Skeletal muscle satellite cell (primary cell): ENCODE measurements at regions not wholly inside any gene's neighbourhood (a gene's known extent, or its start where the extent isn't known, plus 50 kb on each side); places are given as distances from the start of the nearest gene placed in this dataset.

Source experiments
- H3K27me3 ChIP-seq: 2 replicates; pipeline ENCODE4 v1.7.0; 2013; ENCODE audit warnings: low read length; ENCODE audit not compliant: control insufficient read depth, insufficient read depth
- H3K36me3 ChIP-seq: 2 replicates; pipeline ENCODE4 v1.7.0; 2013; ENCODE audit warnings: mild to moderate bottlenecking, control low read depth, low read length; ENCODE audit not compliant: insufficient read depth
- H3K4me1 ChIP-seq: 2 replicates; pipeline ENCODE4 v1.7.0; 2013; ENCODE audit warnings: low read length; ENCODE audit not compliant: control insufficient read depth, insufficient read depth
- H3K4me2 ChIP-seq: 2 replicates; pipeline ENCODE4 v1.7.0; 2013; ENCODE audit warnings: mild to moderate bottlenecking, low read length
- H3K4me3 ChIP-seq: 2 replicates; pipeline ENCODE4 v1.7.0; 2013; ENCODE audit warnings: low read length
- H3K9ac ChIP-seq: 2 replicates; pipeline ENCODE4 v1.7.0; 2013; ENCODE audit warnings: mild to moderate bottlenecking, low read depth, low read length, moderate library complexity
- H3K9me3 ChIP-seq: replicated peaks from 2 replicates; pipeline ENCODE4 v1.7.0; 2013; ENCODE audit warnings: mild to moderate bottlenecking, control low read depth, low read length

DNA sequence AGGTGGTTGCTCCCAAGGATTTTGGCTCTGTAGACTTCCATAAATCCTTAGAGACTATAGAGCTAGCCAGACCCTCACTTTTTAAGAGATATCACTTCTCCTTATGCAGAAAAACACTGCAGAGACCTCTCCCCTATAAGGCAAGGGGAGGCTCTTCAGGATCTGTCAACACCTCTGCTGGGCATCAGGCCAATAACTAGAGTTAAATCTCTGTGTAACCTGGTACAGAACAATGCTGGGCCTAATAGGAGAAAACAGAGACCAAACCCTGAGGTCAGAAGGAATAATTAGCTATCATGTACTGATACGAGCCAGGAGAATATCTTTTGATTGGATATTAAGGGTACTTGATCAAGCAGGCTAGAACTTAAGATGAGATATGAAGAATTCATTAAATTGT is 358.5 kb downstream of the TBC1D4 start:
- Histone ChIP-seq H3K4me2 (no peak overlapping the region), H3K27me3 (no peaks in the 10 kb centered on the region), H3K9me3 (no peaks in the 10 kb centered on the region), H3K9ac (no peak overlapping the region), H3K4me3 (no peak overlapping the region), H3K4me1 (peaks cover 3% of the 10 kb centered on the region), H3K36me3 (no peaks in the 10 kb centered on the region)

DNA sequence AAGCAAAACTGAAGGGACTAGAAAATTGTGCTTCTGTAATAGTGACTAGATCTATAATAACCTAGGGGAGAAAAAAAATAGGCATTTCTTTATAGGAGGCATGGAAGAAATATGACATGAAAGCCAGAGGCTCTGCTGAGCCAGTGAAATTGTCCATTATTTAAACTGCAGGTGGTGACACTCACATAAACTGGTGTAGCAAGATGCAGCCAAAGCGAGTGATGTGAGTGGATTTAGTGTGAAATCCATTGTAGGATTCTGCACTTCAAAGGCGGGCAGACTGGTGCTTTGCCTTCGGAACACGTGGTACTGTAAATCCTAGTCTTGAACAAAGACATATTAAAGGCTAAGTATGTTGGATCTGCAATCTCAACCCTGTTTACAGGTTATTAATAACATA is 361.9 kb downstream of the TBC1D4 start:
- H3K27me3 ChIP-seq = no peaks in the 10 kb centered on the region
- no peaks in the 10 kb centered on the region for H3K4me1 ChIP-seq
- H3K36me3 ChIP-seq = no peaks in the 10 kb centered on the region
- H3K9me3 ChIP-seq = no peaks in the 10 kb centered on the region
- H3K4me2 ChIP-seq = no peak overlapping the region
- H3K4me3 ChIP-seq = no peak overlapping the region
- no peak overlapping the region for H3K9ac ChIP-seq

DNA sequence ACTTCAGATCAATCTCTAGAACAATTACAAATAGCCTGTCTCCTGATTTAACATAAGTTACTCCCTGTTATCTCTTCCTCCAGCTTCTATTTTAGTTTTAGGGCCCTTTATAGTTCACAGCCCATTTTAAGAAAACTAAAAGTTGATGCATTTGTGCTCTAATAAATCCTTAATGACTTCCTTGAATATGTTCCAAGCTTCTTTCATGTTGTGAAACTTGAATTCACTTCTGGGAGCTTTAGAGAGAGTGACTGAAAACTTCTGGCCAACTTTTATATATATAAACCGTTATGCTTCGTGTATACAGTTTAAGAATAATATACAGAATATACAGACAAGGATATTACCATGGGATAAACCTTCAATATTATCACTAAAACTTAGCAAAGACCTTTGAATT is 366.8 kb downstream of the TBC1D4 start:
- Histone ChIP-seq H3K36me3 (no peaks in the 10 kb centered on the region), H3K9ac (no peak overlapping the region), H3K4me3 (no peak overlapping the region), H3K4me2 (no peak overlapping the region), H3K27me3 (no peaks in the 10 kb centered on the region), H3K9me3 (no peaks in the 10 kb centered on the region), H3K4me1 (no peaks in the 10 kb centered on the region)

DNA sequence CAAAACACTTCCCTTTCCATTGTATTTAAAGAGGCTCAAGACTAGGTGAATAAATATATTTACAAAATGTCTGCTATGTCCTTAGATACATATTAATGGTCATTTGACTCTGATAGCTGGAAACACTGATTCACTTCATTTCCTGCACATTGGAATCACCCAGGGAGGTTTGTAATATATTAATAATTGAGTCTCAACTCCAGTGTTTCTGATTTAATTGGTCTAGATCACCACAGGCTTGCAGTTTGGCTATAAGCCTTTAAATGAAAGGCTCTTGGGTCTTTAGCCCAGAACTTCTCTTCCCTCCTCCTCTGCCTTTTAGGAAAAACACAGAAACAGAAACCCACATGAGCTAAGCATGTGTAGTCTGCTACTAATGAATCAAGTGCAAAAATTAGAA is 378.0 kb downstream of the TBC1D4 start:
- H3K4me3 ChIP-seq = no peak overlapping the region
- no peak overlapping the region for H3K9ac ChIP-seq
- peaks cover 3% of the 10 kb centered on the region for H3K4me1 ChIP-seq
- no peaks in the 10 kb centered on the region for H3K27me3 ChIP-seq
- H3K36me3 ChIP-seq = no peaks in the 10 kb centered on the region
- no peak overlapping the region for H3K4me2 ChIP-seq
- H3K9me3 ChIP-seq = no peaks in the 10 kb centered on the region

DNA sequence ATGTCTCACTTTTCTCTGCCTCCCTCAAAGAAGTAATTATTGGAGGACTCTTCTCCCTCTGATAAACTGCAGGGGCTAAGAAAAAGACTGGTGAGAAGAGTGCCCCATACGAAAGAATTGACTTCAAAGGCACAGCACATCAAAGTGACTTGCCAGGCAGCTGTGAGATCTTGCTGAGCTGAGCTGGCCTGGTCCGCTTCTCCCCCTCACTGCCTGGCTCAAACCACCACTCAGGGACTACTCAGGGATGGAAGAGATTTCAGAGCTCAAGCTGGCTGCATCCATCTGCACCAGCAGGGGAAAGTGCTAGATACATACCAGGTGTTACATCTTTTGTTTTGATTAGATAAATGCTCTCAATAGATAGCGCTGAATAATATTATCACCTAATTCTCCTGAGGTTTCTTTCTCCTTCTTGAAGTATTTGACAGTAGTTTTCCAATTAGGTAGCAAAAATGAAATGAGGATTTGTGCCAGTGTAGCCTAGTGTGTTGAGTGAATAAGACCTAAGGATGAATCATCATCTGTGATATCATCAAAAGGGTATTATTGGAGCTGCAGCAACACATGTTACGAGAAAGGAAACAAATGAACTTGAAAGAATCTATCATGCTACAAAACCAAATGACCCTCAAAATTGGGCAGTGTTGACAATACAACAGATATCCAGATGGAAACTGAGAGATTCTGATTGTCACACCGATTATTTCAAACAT is 379.8 kb downstream of the TBC1D4 start:
- no peaks in the 10 kb centered on the region for H3K27me3 ChIP-seq
- no peak overlapping the region for H3K9ac ChIP-seq
- H3K4me3 ChIP-seq = no peak overlapping the region
- H3K9me3 ChIP-seq = no peaks in the 10 kb centered on the region
- peaks cover 3% of the 10 kb centered on the region for H3K4me1 ChIP-seq
- no peak overlapping the region for H3K4me2 ChIP-seq
- H3K36me3 ChIP-seq = no peaks in the 10 kb centered on the region

DNA sequence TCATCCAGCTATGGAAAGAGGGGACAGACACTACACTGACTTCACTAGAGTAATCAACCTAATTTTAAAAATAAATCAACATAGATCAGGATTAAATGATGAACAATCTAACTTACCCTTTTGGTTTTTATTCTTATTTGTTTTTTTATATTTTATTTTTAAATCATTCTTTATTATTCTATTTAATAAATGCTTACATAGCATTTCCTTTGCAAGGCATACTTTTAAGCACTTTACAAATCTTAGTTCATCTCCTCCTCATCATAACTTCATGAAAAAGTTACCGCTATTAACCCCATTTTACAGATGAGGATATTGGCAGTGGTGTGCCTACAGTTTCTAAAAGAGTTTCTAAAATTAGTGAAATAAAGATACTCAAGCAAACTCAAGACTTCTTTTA is 380.6 kb downstream of the TBC1D4 start:
- no peaks in the 10 kb centered on the region for H3K27me3 ChIP-seq
- no peaks in the 10 kb centered on the region for H3K36me3 ChIP-seq
- no peak overlapping the region for H3K4me3 ChIP-seq
- no peak overlapping the region for H3K4me2 ChIP-seq
- H3K9me3 ChIP-seq = no peaks in the 10 kb centered on the region
- no peak overlapping the region for H3K9ac ChIP-seq
- peaks cover 3% of the 10 kb centered on the region for H3K4me1 ChIP-seq

DNA sequence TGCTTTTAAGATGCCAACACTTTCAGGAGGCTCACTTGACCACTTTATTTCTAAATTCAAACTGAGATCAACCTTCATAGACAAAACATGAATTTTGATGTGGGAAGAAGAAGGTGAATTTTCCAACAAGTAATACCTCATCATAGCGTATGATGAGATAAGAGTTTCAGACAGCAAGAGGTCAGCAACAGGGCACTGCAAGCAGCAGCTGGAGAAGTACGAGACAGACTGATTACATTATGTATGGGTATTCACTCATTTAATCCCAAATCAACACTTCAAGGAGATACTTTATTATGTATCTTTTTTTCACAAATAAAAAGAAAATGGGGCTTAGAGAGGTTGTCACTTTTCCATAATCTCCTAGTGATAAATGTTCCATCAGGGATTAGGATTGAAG is 389.8 kb downstream of the TBC1D4 start:
- no peaks in the 10 kb centered on the region for H3K27me3 ChIP-seq
- H3K36me3 ChIP-seq = no peaks in the 10 kb centered on the region

DNA sequence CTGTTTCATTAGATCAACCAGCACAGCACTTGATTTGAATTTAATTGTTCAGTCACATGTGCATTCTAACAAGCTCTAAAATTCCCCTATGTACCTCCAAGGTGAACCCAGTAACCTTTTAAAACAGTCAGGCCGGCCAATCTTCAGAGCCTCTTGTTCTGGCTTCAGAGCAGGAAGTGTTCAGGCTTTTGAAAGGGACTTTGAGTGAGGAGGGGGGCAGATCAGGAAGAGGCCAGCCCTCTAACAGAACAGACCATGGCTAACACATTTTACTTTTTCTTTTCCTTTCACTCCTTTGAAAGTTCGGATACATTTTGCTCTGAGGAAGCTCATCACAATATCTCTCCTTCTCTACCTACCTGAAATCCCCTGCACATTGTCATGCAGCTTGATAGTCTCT is 390.3 kb downstream of the TBC1D4 start:
- Histone ChIP-seq H3K36me3 (no peaks in the 10 kb centered on the region), H3K9ac (no peak overlapping the region), H3K4me2 (no peak overlapping the region), H3K27me3 (no peaks in the 10 kb centered on the region), H3K4me1 (no peaks in the 10 kb centered on the region), H3K4me3 (no peak overlapping the region), H3K9me3 (no peaks in the 10 kb centered on the region)

More for the DNA sequence above, 389.8 kb downstream of the TBC1D4 start:
- no peak overlapping the region for H3K4me3 ChIP-seq
- no peaks in the 10 kb centered on the region for H3K4me1 ChIP-seq
- H3K9me3 ChIP-seq = no peaks in the 10 kb centered on the region
- no peak overlapping the region for H3K4me2 ChIP-seq
- H3K9ac ChIP-seq = no peak overlapping the region

DNA sequence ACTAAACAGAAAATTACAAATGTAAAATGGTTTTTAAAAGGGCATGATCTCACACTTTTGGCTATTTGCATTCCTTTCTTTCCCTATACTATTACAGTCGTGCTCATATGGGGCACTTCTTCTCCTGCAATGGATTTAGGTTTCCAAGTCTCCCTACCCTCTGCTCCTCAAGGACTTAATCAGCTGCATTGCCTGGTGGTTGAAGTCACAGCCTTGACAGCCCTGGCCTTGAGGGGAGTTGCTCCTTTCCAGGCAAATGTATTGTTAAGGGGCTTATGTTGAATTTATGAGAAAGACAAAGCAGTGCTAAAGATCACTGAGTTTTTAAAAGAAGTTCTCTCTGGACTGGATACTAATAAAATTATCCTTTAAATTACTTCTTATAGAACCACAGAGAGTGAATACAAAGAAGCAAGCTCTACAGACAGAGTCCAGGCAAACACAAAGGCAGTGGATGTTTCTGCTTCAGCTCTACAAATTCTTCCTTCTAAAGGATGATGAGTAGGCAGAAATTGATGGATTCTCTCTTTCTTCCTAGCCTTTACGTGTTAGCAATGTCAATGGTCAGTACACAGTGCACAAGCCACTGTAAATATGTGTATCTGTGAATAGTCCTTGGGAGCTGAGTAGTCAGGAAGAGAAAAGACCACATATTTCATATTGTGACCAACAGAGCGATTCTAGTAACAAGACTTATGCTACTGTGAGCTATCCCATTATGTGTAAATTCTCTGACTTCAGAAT is 390.9 kb downstream of the TBC1D4 start:
- no peaks in the 10 kb centered on the region for H3K4me1 ChIP-seq
- no peak overlapping the region for H3K9ac ChIP-seq
- H3K27me3 ChIP-seq = no peaks in the 10 kb centered on the region
- H3K36me3 ChIP-seq = no peaks in the 10 kb centered on the region
- no peak overlapping the region for H3K4me3 ChIP-seq
- no peak overlapping the region for H3K4me2 ChIP-seq
- H3K9me3 ChIP-seq = no peaks in the 10 kb centered on the region

DNA sequence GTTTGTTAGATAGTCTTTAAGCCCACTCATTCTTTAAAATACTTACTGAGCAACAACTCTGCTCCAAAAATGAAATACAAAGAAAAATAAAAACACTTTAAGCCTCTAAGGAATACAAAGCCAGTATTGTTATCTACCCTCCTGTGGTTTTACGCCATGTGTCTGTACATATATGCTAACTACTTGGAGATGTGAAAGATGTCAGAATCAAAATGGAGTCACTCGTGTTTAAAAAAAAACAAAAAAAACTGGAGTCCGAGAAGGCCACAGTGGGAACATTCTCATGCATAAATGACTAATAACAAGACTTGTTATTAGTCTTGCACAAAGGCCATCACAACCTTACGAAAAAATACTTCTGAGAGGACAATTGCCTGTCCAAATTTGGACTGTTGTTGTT is 393.1 kb downstream of the TBC1D4 start:
- Histone ChIP-seq H3K4me1 (no peaks in the 10 kb centered on the region), H3K9ac (no peak overlapping the region), H3K4me2 (no peak overlapping the region), H3K27me3 (no peaks in the 10 kb centered on the region), H3K9me3 (no peaks in the 10 kb centered on the region), H3K36me3 (no peaks in the 10 kb centered on the region), H3K4me3 (no peak overlapping the region)

DNA sequence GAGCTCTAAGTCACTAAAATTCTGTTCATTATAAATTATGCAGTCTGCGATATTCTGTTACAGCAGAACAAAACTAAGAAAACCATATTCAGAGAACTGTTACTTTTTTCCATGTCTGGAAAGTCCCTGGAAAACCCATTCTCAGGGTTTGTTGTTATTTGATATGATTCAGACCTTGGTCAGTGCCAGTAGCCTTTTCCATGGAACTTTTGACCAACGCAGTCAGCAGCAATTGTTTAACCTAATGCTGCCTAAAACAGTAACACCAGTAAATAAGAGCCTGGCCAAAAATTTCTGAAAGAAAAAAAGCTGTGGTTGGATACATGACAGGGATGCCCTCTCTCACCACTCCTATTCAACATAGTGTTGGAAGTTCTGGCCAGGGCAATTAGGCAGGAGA is 402.7 kb downstream of the TBC1D4 start:
- Histone ChIP-seq H3K9me3 (no peaks in the 10 kb centered on the region), H3K4me2 (no peak overlapping the region), H3K9ac (no peak overlapping the region), H3K27me3 (no peaks in the 10 kb centered on the region), H3K4me1 (peaks cover under 1% of the 10 kb centered on the region), H3K4me3 (no peak overlapping the region), H3K36me3 (no peaks in the 10 kb centered on the region)

DNA sequence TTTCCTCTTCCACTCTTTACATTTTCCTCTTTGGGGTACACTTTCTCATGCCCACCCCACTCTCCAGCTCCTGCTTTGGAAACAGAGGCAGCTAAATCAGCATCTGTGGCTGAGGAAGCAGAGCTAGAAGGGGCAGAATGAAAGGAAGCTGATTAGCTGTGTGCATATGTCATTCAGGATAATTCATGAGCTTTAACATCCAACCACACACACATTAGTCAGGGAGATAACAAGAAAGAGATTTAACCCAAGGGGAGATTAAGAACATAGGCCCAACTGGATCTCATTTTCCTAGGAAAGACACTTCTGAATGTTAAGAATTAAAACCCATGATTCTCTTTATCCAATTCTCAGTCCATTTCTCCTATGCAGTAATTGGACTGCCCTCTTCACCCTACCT is 405.5 kb downstream of the TBC1D4 start:
- no peak overlapping the region for H3K4me3 ChIP-seq
- H3K27me3 ChIP-seq = no peaks in the 10 kb centered on the region
- peaks cover 12% of the 10 kb centered on the region for H3K4me1 ChIP-seq
- no peak overlapping the region for H3K4me2 ChIP-seq
- H3K9me3 ChIP-seq = no peaks in the 10 kb centered on the region
- no peak overlapping the region for H3K9ac ChIP-seq
- H3K36me3 ChIP-seq = no peaks in the 10 kb centered on the region
